ENCODE measurements at regions not wholly inside any gene's neighbourhood (a gene's known extent, or its start where the extent isn't known, plus 50 kb on each side); places are given as distances from the start of the nearest gene placed in this dataset.

DNA sequence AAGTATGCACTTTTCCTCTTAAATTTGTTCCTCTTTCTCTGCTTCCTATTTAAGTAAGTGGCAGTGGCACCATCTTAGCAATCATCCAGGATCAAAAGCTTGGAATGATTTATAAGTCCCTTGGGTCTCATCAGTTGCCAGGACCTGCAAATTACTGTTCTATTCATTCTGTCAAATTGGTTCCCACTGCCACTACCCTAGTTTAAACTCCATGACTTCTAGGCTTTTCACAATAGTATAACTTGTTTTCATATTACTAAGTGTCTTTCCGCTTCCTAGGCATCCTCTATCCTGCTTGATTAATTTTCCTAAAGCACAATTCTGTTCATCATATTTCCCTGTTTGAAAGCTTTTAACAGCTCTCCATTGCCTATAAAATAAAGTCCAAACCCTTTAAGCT is 363.9 kb upstream of the MEF2C start:
- no peaks in the 10 kb centered on the region for H3K27me3 ChIP-seq (replicated peaks; ENCODE audit: control insufficient read depth, insufficient read depth, low read length)
- no peak for DNase-seq (ENCODE audit: extremely low read depth, insufficient read length)
- TF ChIP-seq, protein P1, sequence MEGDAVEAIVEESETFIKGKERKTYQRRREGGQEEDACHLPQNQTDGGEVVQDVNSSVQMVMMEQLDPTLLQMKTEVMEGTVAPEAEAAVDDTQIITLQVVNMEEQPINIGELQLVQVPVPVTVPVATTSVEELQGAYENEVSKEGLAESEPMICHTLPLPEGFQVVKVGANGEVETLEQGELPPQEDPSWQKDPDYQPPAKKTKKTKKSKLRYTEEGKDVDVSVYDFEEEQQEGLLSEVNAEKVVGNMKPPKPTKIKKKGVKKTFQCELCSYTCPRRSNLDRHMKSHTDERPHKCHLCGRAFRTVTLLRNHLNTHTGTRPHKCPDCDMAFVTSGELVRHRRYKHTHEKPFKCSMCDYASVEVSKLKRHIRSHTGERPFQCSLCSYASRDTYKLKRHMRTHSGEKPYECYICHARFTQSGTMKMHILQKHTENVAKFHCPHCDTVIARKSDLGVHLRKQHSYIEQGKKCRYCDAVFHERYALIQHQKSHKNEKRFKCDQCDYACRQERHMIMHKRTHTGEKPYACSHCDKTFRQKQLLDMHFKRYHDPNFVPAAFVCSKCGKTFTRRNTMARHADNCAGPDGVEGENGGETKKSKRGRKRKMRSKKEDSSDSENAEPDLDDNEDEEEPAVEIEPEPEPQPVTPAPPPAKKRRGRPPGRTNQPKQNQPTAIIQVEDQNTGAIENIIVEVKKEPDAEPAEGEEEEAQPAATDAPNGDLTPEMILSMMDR (IDR thresholded peaks at IDR 0.05; ENCODE audit: insufficient read depth, low read length, poor library complexity, severe bottlenecking), result no peak
- H3K4me3 ChIP-seq (replicated peaks; ENCODE audit: low read depth, low read length), result no peak overlapping the region
- H3K36me3 ChIP-seq (ENCODE audit: control insufficient read depth, insufficient read depth, low read length), result no peaks in the 10 kb centered on the region

DNA sequence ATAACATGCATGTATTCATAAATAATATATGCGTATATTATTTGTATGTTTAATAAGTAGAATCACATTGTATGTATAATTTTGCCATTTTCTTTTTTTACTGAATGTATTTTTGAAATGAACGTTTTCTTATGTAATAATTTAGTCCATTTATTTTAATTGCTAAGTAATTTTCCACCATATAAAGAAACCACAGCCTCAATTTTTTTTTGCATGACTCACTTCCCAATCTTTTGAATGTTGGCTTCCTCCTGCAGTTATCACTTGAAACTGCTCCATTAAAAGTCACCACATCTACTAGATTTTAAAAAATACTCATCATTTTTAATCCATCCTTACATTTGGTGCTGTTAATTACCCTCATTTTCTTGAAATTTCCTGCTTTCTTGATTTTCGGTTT is 363.3 kb upstream of the MEF2C start:
- Histone ChIP-seq H3K36me3 (ENCODE audit: control insufficient read depth, insufficient read depth, low read length) (no peaks in the 10 kb centered on the region), H3K4me3 (replicated peaks; ENCODE audit: low read depth, low read length) (no peak overlapping the region), H3K27me3 (replicated peaks; ENCODE audit: control insufficient read depth, insufficient read depth, low read length) (no peaks in the 10 kb centered on the region)
- no peak for DNase-seq (ENCODE audit: extremely low read depth, insufficient read length)
- TF ChIP-seq, protein P1 (IDR thresholded peaks at IDR 0.05; ENCODE audit: insufficient read depth, low read length, poor library complexity, severe bottlenecking), result no peak

DNA sequence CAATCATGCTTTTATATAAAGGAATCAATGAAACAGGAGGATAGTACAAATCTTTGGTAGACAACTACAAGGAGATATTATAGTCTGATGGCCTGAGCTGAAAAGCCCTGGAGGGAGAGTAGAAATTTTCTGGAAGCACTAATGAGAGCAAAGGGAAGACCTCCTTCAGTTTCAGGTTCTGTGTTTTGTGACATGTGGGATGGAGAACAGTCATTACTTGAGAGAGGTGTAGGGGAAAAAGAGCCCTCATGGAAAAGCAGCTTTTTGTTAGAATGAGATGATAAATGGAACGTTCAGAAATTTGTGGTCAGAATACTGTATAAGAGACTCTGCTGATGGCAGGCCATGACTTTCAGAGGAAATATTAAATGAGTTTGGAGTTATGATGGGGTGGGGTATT is 360.6 kb upstream of the MEF2C start:
- TF ChIP-seq, protein P1 (IDR thresholded peaks at IDR 0.05; ENCODE audit: insufficient read depth, low read length, poor library complexity, severe bottlenecking), result no peak
- H3K4me3 ChIP-seq (replicated peaks; ENCODE audit: low read depth, low read length), result no peak overlapping the region
- H3K27me3 ChIP-seq (replicated peaks; ENCODE audit: control insufficient read depth, insufficient read depth, low read length), result no peaks in the 10 kb centered on the region
- no peaks in the 10 kb centered on the region for H3K36me3 ChIP-seq (ENCODE audit: control insufficient read depth, insufficient read depth, low read length)
- no peak for DNase-seq (ENCODE audit: extremely low read depth, insufficient read length)

DNA sequence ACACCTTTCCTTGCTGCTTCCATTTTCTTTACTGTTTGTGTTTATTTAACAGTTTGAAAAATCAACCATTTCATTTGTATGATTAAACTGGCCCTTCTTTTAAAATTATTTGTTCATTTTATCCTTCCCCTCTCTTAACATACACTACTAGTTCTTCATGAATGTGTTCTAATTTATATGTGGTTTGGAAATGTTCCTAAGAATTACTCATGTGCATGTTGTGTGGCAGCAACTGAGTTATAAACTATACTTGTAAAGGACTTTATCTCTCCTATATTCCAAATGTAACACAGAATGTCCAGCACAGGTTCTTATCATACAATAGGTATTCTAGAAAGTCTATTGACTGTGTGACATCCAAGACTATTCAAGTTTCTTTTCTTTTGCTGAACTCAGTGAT is 358.2 kb upstream of the MEF2C start:
- no peaks in the 10 kb centered on the region for H3K36me3 ChIP-seq (ENCODE audit: control insufficient read depth, insufficient read depth, low read length)
- TF ChIP-seq, protein P1 (IDR thresholded peaks at IDR 0.05; ENCODE audit: insufficient read depth, low read length, poor library complexity, severe bottlenecking), result no peak
- H3K27me3 ChIP-seq (replicated peaks; ENCODE audit: control insufficient read depth, insufficient read depth, low read length), result no peaks in the 10 kb centered on the region
- no peak for DNase-seq (ENCODE audit: extremely low read depth, insufficient read length)
- H3K4me3 ChIP-seq (replicated peaks; ENCODE audit: low read depth, low read length), result no peak overlapping the region

DNA sequence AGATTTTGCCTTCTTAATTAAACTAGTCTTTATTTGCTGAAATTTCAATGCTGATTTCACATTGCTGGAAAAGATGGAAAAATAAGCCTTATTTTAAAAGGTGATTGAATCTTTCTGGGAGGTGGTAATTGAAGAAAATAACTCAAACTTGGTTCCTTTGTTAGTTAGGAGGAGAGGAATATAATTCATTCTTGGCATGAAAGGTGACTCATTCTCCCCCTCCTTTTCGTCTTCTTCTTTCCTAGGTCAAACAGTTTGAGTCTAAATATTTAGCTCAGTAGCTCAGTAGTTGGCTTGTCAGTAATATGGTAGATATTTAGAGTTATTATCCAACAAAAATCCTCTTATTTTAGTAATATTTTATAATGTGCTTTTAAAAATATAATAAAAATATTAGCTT is 353.9 kb upstream of the MEF2C start:
- Histone ChIP-seq H3K27me3 (replicated peaks; ENCODE audit: control insufficient read depth, insufficient read depth, low read length) (no peaks in the 10 kb centered on the region), H3K4me3 (replicated peaks; ENCODE audit: low read depth, low read length) (no peak overlapping the region), H3K36me3 (ENCODE audit: control insufficient read depth, insufficient read depth, low read length) (no peaks in the 10 kb centered on the region)
- no peak for DNase-seq (ENCODE audit: extremely low read depth, insufficient read length)
- TF ChIP-seq, protein P1 (IDR thresholded peaks at IDR 0.05; ENCODE audit: insufficient read depth, low read length, poor library complexity, severe bottlenecking), result no peak

DNA sequence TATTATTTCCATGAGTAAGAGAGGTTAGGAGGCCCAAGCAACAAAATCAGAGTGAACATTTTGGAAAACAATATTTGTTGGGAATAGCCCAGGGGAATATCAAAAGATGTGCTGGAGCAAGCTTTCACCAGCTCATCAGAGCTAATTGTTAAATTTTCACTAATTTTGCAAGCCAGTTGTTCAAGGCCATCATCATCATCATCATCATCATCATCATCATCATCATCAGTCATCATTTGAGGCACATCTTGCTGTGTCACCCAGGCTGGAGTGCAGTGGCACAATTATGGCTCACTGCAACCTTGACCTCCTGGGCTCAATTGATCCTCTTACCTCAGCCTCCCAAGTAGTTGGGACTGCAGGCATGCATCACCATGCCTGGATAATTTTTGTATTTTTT is 350.5 kb upstream of the MEF2C start:
- DNase-seq (ENCODE audit: extremely low read depth, insufficient read length), result no peak
- Histone ChIP-seq H3K36me3 (ENCODE audit: control insufficient read depth, insufficient read depth, low read length) (no peaks in the 10 kb centered on the region; the same call in 1 of the 2 replicates), H3K27me3 (replicated peaks; ENCODE audit: control insufficient read depth, insufficient read depth, low read length) (no peaks in the 10 kb centered on the region), H3K4me3 (replicated peaks; ENCODE audit: low read depth, low read length) (no peak overlapping the region)
- TF ChIP-seq, protein P1 (IDR thresholded peaks at IDR 0.05; ENCODE audit: insufficient read depth, low read length, poor library complexity, severe bottlenecking), result no peak
